ENCODE measurements at regions not wholly inside any gene's neighbourhood (a gene's known extent, or its start where the extent isn't known, plus 50 kb on each side); places are given as distances from the start of the nearest gene placed in this dataset.

DNA sequence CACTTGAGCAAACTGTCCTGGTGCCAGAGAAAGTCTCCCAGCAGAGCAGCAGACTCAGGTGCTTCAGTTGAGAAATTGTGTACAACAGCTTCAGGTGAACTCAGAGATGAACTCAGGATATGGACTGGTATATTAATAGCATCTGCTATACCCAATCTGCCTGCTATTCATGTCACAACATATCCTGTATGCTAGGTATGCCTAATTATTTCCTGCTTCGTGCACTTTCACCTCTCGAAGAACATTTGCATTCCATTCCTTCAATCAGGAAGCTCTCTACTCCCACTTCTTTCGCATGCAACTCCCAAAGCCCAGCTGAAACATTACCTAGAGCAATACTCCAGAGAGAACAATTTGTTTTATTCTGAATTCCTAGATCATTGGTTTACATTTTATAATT is 207.7 kb downstream of the KCNA4 start:
- H3K4me3 Mint-ChIP-seq (ENCODE audit: unreplicated experiment) = no peak overlapping the region
- no peaks in the 10 kb centered on the region for H4K20me1 ChIP-seq (ENCODE audit: insufficient read depth, low read length)
- H3K27ac ChIP-seq (ENCODE audit: low read depth, low read length) = no peak overlapping the region
- TF ChIP-seq, protein P1, sequence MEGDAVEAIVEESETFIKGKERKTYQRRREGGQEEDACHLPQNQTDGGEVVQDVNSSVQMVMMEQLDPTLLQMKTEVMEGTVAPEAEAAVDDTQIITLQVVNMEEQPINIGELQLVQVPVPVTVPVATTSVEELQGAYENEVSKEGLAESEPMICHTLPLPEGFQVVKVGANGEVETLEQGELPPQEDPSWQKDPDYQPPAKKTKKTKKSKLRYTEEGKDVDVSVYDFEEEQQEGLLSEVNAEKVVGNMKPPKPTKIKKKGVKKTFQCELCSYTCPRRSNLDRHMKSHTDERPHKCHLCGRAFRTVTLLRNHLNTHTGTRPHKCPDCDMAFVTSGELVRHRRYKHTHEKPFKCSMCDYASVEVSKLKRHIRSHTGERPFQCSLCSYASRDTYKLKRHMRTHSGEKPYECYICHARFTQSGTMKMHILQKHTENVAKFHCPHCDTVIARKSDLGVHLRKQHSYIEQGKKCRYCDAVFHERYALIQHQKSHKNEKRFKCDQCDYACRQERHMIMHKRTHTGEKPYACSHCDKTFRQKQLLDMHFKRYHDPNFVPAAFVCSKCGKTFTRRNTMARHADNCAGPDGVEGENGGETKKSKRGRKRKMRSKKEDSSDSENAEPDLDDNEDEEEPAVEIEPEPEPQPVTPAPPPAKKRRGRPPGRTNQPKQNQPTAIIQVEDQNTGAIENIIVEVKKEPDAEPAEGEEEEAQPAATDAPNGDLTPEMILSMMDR (IDR thresholded peaks at IDR 0.05; ENCODE audit: insufficient read depth, low read depth, low read length) = no peak
- TF ChIP-seq EZH2 (IDR thresholded peaks at IDR 0.05; ENCODE audit: insufficient read depth, low read length) = no peak
- no peaks in the 10 kb centered on the region for H3K9me3 Mint-ChIP-seq (ENCODE audit: unreplicated experiment)
- no peaks in the 10 kb centered on the region for H3K36me3 Mint-ChIP-seq (ENCODE audit: low read depth, unreplicated experiment)
- H3K27me3 ChIP-seq (ENCODE audit: insufficient read depth, low read length) = no peaks in the 10 kb centered on the region
- no peaks in the 10 kb centered on the region for H3K79me2 ChIP-seq (ENCODE audit: insufficient read depth, low read length)
- no peak overlapping the region for H3K4me2 ChIP-seq (ENCODE audit: low read length)
- H3K27me3 Mint-ChIP-seq (ENCODE audit: low read depth, unreplicated experiment) = peaks cover 2% of the 10 kb centered on the region
- H2AFZ ChIP-seq (ENCODE audit: low read depth, low read length) = no peak overlapping the region
- H3K27ac Mint-ChIP-seq (ENCODE audit: unreplicated experiment) = no peak overlapping the region
- H3K9me3 ChIP-seq (ENCODE audit: insufficient read depth, low read depth, low read length) = no peaks in the 10 kb centered on the region
- H3K4me3 ChIP-seq (ENCODE audit: insufficient read depth, low read depth, low read length) = no peak overlapping the region
- H3K4me1 ChIP-seq (ENCODE audit: insufficient read depth, low read length) = no peaks in the 10 kb centered on the region
- FAIRE-seq (no peak), DNase-seq (ENCODE audit: low read depth) (no peak)
- H3K9ac ChIP-seq (ENCODE audit: low read length) = no peak overlapping the region
- no peaks in the 10 kb centered on the region for H3K4me1 Mint-ChIP-seq (ENCODE audit: low read depth, unreplicated experiment)
- H3K36me3 ChIP-seq (ENCODE audit: insufficient read depth, low read length) = no peaks in the 10 kb centered on the region

DNA sequence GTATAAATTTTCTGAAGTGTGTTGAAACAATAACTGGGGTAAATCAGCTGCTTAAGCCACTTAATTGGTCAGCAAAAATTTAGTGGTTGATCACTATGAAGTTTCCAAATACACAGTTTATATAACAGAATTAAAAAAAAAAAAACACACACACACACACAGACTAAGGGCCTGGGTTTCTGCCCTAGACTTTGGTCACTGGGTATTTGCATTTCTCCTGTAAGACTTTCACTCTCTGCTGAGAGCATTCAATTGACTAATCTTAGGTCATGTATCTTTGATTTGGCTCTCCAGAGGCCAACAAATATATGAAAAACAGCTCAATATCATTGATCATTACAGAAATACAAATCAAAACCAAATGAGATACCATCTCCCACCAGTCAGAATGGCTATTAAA is 214.3 kb downstream of the KCNA4 start:
- H3K9ac ChIP-seq (ENCODE audit: low read length) = no peak overlapping the region
- DNase-seq (ENCODE audit: low read depth) (no peak), FAIRE-seq (no peak)
- H3K27me3 Mint-ChIP-seq (ENCODE audit: low read depth, unreplicated experiment) = no peaks in the 10 kb centered on the region
- H3K4me3 ChIP-seq (ENCODE audit: insufficient read depth, low read depth, low read length) = no peak overlapping the region
- H2AFZ ChIP-seq (ENCODE audit: low read depth, low read length) = no peak overlapping the region
- H3K79me2 ChIP-seq (ENCODE audit: insufficient read depth, low read length) = no peaks in the 10 kb centered on the region
- no peaks in the 10 kb centered on the region for H3K27me3 ChIP-seq (ENCODE audit: insufficient read depth, low read length)
- H3K27ac Mint-ChIP-seq (ENCODE audit: unreplicated experiment) = no peak overlapping the region
- no peaks in the 10 kb centered on the region for H4K20me1 ChIP-seq (ENCODE audit: insufficient read depth, low read length)
- no peaks in the 10 kb centered on the region for H3K4me1 ChIP-seq (ENCODE audit: insufficient read depth, low read length)
- no peak overlapping the region for H3K4me2 ChIP-seq (ENCODE audit: low read length)
- no peaks in the 10 kb centered on the region for H3K36me3 ChIP-seq (ENCODE audit: insufficient read depth, low read length)
- no peaks in the 10 kb centered on the region for H3K9me3 ChIP-seq (ENCODE audit: insufficient read depth, low read depth, low read length)
- H3K4me1 Mint-ChIP-seq (ENCODE audit: low read depth, unreplicated experiment) = no peaks in the 10 kb centered on the region
- no peak overlapping the region for H3K4me3 Mint-ChIP-seq (ENCODE audit: unreplicated experiment)
- no peaks in the 10 kb centered on the region for H3K9me3 Mint-ChIP-seq (ENCODE audit: unreplicated experiment)
- no peaks in the 10 kb centered on the region for H3K36me3 Mint-ChIP-seq (ENCODE audit: low read depth, unreplicated experiment)
- no peak for TF ChIP-seq EZH2 (IDR thresholded peaks at IDR 0.05; ENCODE audit: insufficient read depth, low read length)
- TF ChIP-seq, protein P1 (IDR thresholded peaks at IDR 0.05; ENCODE audit: insufficient read depth, low read depth, low read length) = no peak
- H3K27ac ChIP-seq (ENCODE audit: low read depth, low read length) = no peak overlapping the region

GRCh38 chr11:29801561-29801960 is 215.3 kb downstream of the KCNA4 start:
- TF ChIP-seq EZH2 (IDR thresholded peaks at IDR 0.05; ENCODE audit: insufficient read depth, low read length) = no peak
- TF ChIP-seq, protein P1 (IDR thresholded peaks at IDR 0.05; ENCODE audit: insufficient read depth, low read depth, low read length) = no peak
- H3K27ac Mint-ChIP-seq (ENCODE audit: unreplicated experiment) = no peak overlapping the region
- H3K4me3 ChIP-seq (ENCODE audit: insufficient read depth, low read depth, low read length) = no peak overlapping the region

More at GRCh38 chr11:29801561-29801960, 215.3 kb downstream of the KCNA4 start:
- DNase-seq (ENCODE audit: low read depth) (peak; percentile 16), FAIRE-seq (no peak)
- no peaks in the 10 kb centered on the region for H3K27me3 Mint-ChIP-seq (ENCODE audit: low read depth, unreplicated experiment)
- no peak overlapping the region for H2AFZ ChIP-seq (ENCODE audit: low read depth, low read length)
- H3K4me1 ChIP-seq (ENCODE audit: insufficient read depth, low read length) = no peaks in the 10 kb centered on the region
- H3K4me2 ChIP-seq (ENCODE audit: low read length) = no peak overlapping the region
- no peaks in the 10 kb centered on the region for H3K36me3 ChIP-seq (ENCODE audit: insufficient read depth, low read length)
- no peaks in the 10 kb centered on the region for H3K27me3 ChIP-seq (ENCODE audit: insufficient read depth, low read length)
- no peaks in the 10 kb centered on the region for H3K79me2 ChIP-seq (ENCODE audit: insufficient read depth, low read length)
- H3K4me1 Mint-ChIP-seq (ENCODE audit: low read depth, unreplicated experiment) = no peaks in the 10 kb centered on the region
- no peaks in the 10 kb centered on the region for H3K9me3 Mint-ChIP-seq (ENCODE audit: unreplicated experiment)
- no peak overlapping the region for H3K9ac ChIP-seq (ENCODE audit: low read length)
- no peaks in the 10 kb centered on the region for H4K20me1 ChIP-seq (ENCODE audit: insufficient read depth, low read length)
- H3K27ac ChIP-seq (ENCODE audit: low read depth, low read length) = no peak overlapping the region
- no peak overlapping the region for H3K4me3 Mint-ChIP-seq (ENCODE audit: unreplicated experiment)
- no peaks in the 10 kb centered on the region for H3K9me3 ChIP-seq (ENCODE audit: insufficient read depth, low read depth, low read length)
- no peaks in the 10 kb centered on the region for H3K36me3 Mint-ChIP-seq (ENCODE audit: low read depth, unreplicated experiment)
